ENCODE measurements at regions not wholly inside any gene's neighbourhood (a gene's known extent, or its start where the extent isn't known, plus 50 kb on each side); places are given as distances from the start of the nearest gene placed in this dataset.

GRCh38 chr13:90448466-90449037 is 898.9 kb upstream of the MIR17HG start:
- Histone ChIP-seq H3K9me3 (no peaks in the 10 kb centered on the region), H3K27me3 (no peaks in the 10 kb centered on the region), H3K36me3 (no peaks in the 10 kb centered on the region), H3K4me1 (no peaks in the 10 kb centered on the region), H3K4me3 (no peak overlapping the region), H3K27ac (no peak overlapping the region)
- ATAC-seq (no peak), DNase-seq (no peak)
- no peak for TF ChIP-seq CTCF (IDR thresholded peaks at IDR 0.05)
- no peak for TF ChIP-seq POLR2A (IDR thresholded peaks at IDR 0.05)
- WGBS (ENCODE audit: insufficient coverage, low coverage, low lambda C conversion rate, missing lambda C conversion rate) = 56% methylated on average over 2 of the region's 2 CpGs
- intact Hi-C loops (cut with DNase I) = no loop called here

- intact Hi-C loops (cut with DNase I) = no loop called here
- WGBS (ENCODE audit: insufficient coverage, low coverage, low lambda C conversion rate, missing lambda C conversion rate) = 72% methylated on average over 3 of the region's 3 CpGs
- Histone ChIP-seq H3K36me3 (no peaks in the 10 kb centered on the region), H3K27me3 (no peaks in the 10 kb centered on the region), H3K27ac (no peak overlapping the region), H3K4me3 (no peak overlapping the region), H3K9me3 (no peaks in the 10 kb centered on the region), H3K4me1 (no peaks in the 10 kb centered on the region)
- ATAC-seq (no peak), DNase-seq (no peak)
- TF ChIP-seq CTCF (IDR thresholded peaks at IDR 0.05) = no peak
- no peak for TF ChIP-seq POLR2A (IDR thresholded peaks at IDR 0.05)
These were observed 894.1 kb upstream of the MIR17HG start for GRCh38 chr13:90453342-90453741.

- Histone ChIP-seq H3K4me3 (no peak overlapping the region), H3K9me3 (no peaks in the 10 kb centered on the region), H3K36me3 (no peaks in the 10 kb centered on the region), H3K4me1 (no peaks in the 10 kb centered on the region), H3K27ac (no peak overlapping the region), H3K27me3 (no peaks in the 10 kb centered on the region)
- DNase-seq = no peak
- no peak for ATAC-seq
- intact Hi-C loops (cut with DNase I) = no loop called here
- TF ChIP-seq POLR2A (IDR thresholded peaks at IDR 0.05) = no peak
- no peak for TF ChIP-seq CTCF (IDR thresholded peaks at IDR 0.05)
- 33% methylated on average over 2 of the region's 2 CpGs for WGBS (ENCODE audit: insufficient coverage, low coverage, low lambda C conversion rate, missing lambda C conversion rate)
These were observed 893.4 kb upstream of the MIR17HG start for GRCh38 chr13:90454002-90454636.

GRCh38 chr13:90455067-90455466 is 892.4 kb upstream of the MIR17HG start:
- DNase-seq (no peak), ATAC-seq (no peak)
- no peak for TF ChIP-seq CTCF (IDR thresholded peaks at IDR 0.05)
- no peak for TF ChIP-seq POLR2A (IDR thresholded peaks at IDR 0.05)
- no peaks in the 10 kb centered on the region for H3K36me3 ChIP-seq
- H3K9me3 ChIP-seq = no peaks in the 10 kb centered on the region
- WGBS (ENCODE audit: insufficient coverage, low coverage, low lambda C conversion rate, missing lambda C conversion rate) = 85% methylated on average over 1 of the region's 1 CpG
- H3K27me3 ChIP-seq = no peaks in the 10 kb centered on the region
- H3K4me3 ChIP-seq = no peak overlapping the region
- intact Hi-C loops (cut with DNase I) = no loop called here
- H3K27ac ChIP-seq = no peak overlapping the region
- H3K4me1 ChIP-seq = no peaks in the 10 kb centered on the region
